ENCODE measurements at regions not wholly inside any gene's neighbourhood (a gene's known extent, or its start where the extent isn't known, plus 50 kb on each side); places are given as distances from the start of the nearest gene placed in this dataset.

DNA sequence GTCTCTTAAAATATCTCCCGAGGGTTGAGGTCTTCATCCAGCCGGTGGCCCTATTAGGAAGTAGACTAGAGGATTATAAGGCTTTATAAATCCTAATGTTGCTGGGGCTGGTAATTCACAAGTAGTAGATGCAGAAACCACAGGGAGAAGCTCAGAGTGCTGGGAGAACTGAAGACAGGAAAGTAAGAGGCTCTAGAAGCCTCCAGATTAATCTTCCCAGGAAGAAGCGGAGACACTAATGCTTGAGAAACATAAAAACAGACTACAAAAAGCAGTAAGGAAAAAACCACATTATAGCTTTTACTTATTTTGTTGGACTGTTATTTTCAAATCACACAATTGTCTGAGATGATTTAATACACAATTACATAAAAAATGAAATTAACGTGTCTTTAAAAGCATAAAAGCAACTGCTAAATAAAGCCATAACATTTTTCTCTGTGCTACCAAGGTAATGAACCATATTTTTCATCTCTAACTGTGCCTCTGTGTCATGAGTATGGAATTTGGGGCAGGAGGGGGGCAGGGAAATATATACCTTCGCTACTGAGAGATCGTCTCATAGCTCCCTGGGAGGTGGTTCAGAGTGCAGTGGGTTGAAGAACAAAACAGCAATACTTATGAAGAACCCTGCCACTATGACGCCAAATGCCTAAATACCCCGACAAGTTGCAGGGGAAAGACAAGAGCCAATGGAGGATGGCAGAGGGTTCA is 806.2 kb upstream of the WWC1 start:
- H3K27me3 ChIP-seq, result no peaks in the 10 kb centered on the region
- H3K4me3 ChIP-seq, result no peak overlapping the region
- no peaks in the 10 kb centered on the region for H3K4me1 ChIP-seq
- H3K27ac ChIP-seq, result no peak overlapping the region
- no peak overlapping the region for H3K9ac ChIP-seq
- H3K36me3 ChIP-seq, result no peaks in the 10 kb centered on the region
- H3K9me3 ChIP-seq, result peaks cover 16% of the 10 kb centered on the region
- TF ChIP-seq Cebpa-rat (IDR thresholded peaks at IDR 0.05), result no peak
- no peak overlapping the region for H3K4me2 ChIP-seq
- H4K20me1 ChIP-seq, result no peaks in the 10 kb centered on the region

DNA sequence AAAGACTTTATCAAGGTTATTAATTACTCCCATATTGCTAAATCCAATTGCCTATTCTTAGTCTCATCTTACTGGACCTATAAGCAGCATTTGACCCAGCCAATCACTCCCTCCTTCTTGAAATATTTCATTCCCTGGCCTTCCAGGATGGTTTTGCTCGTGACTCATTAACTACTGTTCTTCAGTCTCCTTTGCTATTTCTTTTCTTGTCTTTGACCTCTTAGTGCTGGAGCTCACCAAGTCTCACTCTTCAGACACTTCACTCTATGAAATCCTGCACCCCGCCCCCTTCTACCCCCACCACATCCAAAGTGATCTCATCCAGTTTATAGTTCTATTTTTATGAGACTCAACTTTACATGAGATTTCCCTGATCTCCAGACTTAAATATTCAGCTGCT is 803.1 kb upstream of the WWC1 start:
- Histone ChIP-seq H4K20me1 (no peaks in the 10 kb centered on the region), H3K36me3 (no peaks in the 10 kb centered on the region), H3K4me1 (no peaks in the 10 kb centered on the region), H3K27me3 (no peaks in the 10 kb centered on the region), H3K9ac (no peak overlapping the region), H3K4me2 (no peak overlapping the region), H3K9me3 (peaks cover 16% of the 10 kb centered on the region; the same call in 1 of the 2 replicates), H3K27ac (no peak overlapping the region), H3K4me3 (no peak overlapping the region)
- no peak for TF ChIP-seq Cebpa-rat (IDR thresholded peaks at IDR 0.05)

DNA sequence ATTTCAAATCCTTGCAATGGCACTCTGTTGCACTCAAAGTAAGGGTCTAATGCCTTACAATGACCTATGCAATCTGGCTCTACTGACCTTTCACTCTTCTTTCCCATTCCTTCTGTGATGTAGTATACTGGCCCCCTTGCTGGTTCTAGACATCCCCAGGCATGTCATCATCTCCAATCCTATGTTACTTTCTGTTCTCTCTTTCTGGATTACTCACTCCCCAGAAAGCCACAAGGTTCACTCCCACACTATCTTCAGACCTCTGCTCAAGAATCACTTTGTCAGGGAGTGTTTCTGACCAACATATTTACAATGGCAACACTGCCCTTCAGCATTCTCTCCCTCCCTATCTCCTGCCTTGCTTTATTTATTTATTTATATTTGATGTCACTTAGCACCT is 802.2 kb upstream of the WWC1 start:
- H4K20me1 ChIP-seq, result no peaks in the 10 kb centered on the region
- H3K27me3 ChIP-seq, result no peaks in the 10 kb centered on the region
- no peaks in the 10 kb centered on the region for H3K4me1 ChIP-seq
- no peak overlapping the region for H3K27ac ChIP-seq
- no peaks in the 10 kb centered on the region for H3K36me3 ChIP-seq
- TF ChIP-seq Cebpa-rat (IDR thresholded peaks at IDR 0.05), result no peak
- no peak overlapping the region for H3K4me3 ChIP-seq
- no peak overlapping the region for H3K9ac ChIP-seq
- no peak overlapping the region for H3K4me2 ChIP-seq
- H3K9me3 ChIP-seq, result peaks cover 12% of the 10 kb centered on the region

DNA sequence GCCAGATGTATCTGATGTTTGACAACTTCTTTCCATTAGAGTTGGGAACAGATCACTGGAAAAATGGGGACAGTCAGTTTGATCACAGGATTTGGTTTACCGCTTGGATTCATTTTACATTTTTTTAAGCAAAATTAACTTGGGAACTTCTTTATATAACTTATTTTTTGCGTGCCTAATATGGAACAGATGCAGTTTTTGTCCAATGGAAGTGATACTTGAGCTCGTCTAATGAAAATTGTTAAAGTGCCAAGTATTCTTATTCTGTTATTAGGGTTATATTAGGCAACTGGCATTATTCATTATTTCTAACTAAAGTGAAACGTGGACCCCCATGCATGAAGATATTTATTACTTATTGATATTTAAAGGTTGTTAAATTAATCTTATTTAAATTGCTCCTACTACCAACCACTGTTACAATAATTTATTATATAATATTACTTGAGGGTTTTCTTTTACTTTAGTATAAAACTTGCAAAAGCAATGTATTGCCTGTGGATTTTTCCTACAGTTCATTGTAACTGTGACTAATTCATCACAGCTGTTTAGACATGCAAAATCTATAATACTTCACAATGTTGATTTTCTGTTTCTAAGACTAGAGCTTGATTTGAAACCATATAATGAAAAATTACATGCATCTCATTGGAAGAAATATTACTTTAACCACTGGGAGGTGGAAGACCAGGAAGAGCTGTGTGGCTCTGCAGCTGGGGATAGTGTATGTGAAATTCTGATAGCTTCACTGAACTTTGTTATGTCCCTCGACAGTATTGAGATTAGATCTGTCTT is 787.3 kb upstream of the WWC1 start:
- Histone ChIP-seq H3K27me3 (no peaks in the 10 kb centered on the region), H3K4me1 (peaks cover 36% of the 10 kb centered on the region), H3K9me3 (no peaks in the 10 kb centered on the region; the same call in 1 of the 2 replicates), H3K4me3 (no peak overlapping the region), H3K4me2 (peak overlapping the region; percentile 61), H3K9ac (no peak overlapping the region), H4K20me1 (no peaks in the 10 kb centered on the region), H3K27ac (peak overlapping the region; percentile 39; the same call in 1 of the 2 replicates), H3K36me3 (no peaks in the 10 kb centered on the region)
- no peak for TF ChIP-seq Cebpa-rat (IDR thresholded peaks at IDR 0.05)

DNA sequence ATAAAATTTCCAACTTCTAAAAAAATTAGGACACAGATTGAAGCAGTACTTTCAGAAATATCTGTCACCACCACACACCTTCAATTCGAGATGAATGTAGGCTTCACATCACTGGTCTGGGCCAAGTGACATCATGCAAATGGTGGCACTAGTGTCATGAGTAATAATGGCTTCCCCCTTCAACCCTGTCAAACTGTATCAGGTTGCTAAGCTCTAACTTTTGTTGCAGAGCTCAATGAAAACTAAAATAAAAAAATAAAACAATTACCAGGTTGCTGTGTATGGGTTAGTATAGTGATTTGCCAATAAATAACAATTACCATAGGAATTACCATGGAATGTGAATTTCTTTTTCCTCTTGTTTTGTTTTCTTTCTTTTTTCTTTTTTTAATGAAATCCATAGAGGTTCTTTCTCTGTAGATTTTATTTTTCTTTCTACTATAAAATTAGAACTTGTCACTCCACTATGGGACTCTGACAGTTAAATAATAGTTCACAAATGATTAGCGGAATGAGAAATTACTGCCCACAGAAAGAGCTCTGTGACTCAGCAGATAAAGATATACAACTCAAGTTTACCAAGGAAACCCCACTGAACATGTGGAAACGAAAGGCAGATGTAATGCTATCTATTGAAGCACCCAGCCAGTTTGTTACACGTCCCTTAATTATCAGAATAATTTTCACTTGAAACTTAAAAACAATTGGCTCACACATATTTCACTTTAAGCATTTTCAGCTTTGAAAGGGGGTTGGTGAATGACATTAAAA is 783.8 kb upstream of the WWC1 start:
- Histone ChIP-seq H3K9ac (no peak overlapping the region), H3K9me3 (no peaks in the 10 kb centered on the region; the same call in 1 of the 2 replicates), H3K36me3 (no peaks in the 10 kb centered on the region), H3K4me3 (no peak overlapping the region), H3K27me3 (no peaks in the 10 kb centered on the region), H4K20me1 (no peaks in the 10 kb centered on the region), H3K4me1 (peaks cover 36% of the 10 kb centered on the region), H3K4me2 (no peak overlapping the region), H3K27ac (no peak overlapping the region)
- TF ChIP-seq Cebpa-rat (IDR thresholded peaks at IDR 0.05), result no peak

DNA sequence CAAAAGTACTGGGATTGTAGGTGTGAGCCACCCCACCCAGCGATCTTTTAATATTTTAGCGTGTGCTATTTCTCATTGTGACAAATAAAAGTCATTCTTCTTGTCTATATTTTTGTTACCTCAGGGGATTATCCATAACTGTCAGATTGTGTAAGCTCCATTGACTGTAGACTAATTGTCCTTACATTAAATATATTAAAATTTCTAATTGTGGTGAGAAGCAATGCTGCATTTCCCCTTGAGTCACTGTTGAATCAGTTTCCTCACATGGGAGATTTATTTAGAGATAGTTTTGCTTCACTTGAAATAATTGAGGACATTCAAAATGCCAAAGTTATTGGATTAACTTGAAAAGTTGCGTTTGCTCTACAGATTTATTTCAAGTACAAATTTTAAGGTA is 782.4 kb upstream of the WWC1 start:
- no peaks in the 10 kb centered on the region for H4K20me1 ChIP-seq
- peaks cover 34% of the 10 kb centered on the region for H3K4me1 ChIP-seq
- no peaks in the 10 kb centered on the region for H3K36me3 ChIP-seq
- no peaks in the 10 kb centered on the region for H3K27me3 ChIP-seq
- no peak overlapping the region for H3K4me2 ChIP-seq
- H3K4me3 ChIP-seq, result no peak overlapping the region
- TF ChIP-seq Cebpa-rat (IDR thresholded peaks at IDR 0.05), result no peak
- H3K9ac ChIP-seq, result no peak overlapping the region
- H3K9me3 ChIP-seq, result no peaks in the 10 kb centered on the region; the same call in 1 of the 2 replicates
- no peak overlapping the region for H3K27ac ChIP-seq

DNA sequence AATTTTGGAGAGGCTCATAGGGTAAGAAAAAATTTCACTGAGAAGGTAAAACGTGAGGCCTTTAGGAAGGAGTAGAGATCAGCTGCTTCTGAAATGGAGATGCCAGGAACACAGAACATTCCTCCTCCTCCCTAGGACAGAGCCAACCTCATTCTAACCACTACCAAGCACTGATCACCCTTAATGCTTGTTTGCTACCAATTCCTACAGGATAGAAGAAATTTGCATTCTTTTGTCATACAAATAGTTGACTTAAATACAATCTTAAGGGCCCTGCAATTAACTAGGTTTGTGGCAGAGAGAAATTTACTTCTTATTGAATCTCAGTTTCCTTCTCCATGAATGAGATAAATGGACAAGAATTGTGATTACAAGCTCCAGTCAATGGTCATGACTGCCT is 780.2 kb upstream of the WWC1 start:
- no peaks in the 10 kb centered on the region for H3K27me3 ChIP-seq
- no peak overlapping the region for H3K4me2 ChIP-seq
- H3K4me3 ChIP-seq, result no peak overlapping the region
- no peak overlapping the region for H3K27ac ChIP-seq
- H3K36me3 ChIP-seq, result no peaks in the 10 kb centered on the region
- peaks cover 12% of the 10 kb centered on the region for H3K4me1 ChIP-seq
- no peaks in the 10 kb centered on the region; the same call in 1 of the 2 replicates for H3K9me3 ChIP-seq
- no peak overlapping the region for H3K9ac ChIP-seq
- H4K20me1 ChIP-seq, result no peaks in the 10 kb centered on the region
- no peak for TF ChIP-seq Cebpa-rat (IDR thresholded peaks at IDR 0.05)

DNA sequence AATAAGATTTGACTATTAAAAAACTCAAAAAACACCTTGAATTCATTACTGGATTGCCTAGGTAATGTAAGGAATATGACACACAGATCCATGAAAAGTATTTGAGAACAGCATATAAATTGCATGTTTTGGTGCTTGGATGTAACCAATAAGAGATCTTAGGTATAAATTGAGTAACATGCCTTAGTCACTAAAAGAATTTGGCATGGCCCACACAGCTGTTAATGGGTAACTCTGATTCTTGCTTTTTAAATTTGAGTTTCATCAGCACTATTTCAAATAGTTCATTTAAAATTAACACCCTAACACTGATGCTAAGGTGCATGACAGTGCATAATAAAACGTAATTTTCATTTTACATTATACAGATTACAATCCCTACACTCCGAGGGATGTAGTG is 779.3 kb upstream of the WWC1 start:
- Histone ChIP-seq H3K4me3 (no peak overlapping the region), H3K27me3 (no peaks in the 10 kb centered on the region), H4K20me1 (no peaks in the 10 kb centered on the region), H3K9ac (no peak overlapping the region), H3K27ac (no peak overlapping the region), H3K9me3 (no peaks in the 10 kb centered on the region; the same call in 1 of the 2 replicates), H3K4me1 (peaks cover 6% of the 10 kb centered on the region), H3K4me2 (no peak overlapping the region), H3K36me3 (no peaks in the 10 kb centered on the region)
- TF ChIP-seq Cebpa-rat (IDR thresholded peaks at IDR 0.05), result no peak

DNA sequence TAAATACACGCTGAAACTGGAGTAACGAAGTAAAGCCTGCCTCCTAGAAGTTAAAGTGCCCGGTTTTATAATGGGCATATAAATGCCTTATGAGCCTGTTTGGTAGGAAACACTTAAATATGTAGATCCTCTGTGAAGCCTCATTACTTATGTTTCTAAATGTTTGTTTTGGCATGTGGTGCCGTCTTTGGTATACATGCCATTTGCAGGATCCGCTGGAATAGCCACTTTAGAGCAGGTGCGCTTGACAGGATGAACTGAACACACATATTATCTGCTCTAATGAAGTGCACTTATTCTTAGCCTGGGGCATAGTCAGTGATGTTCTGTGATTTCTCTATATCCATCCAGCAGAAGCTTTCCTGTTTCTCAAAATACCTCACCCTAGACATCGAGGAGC is 778.1 kb upstream of the WWC1 start:
- no peak overlapping the region for H3K4me3 ChIP-seq
- H3K36me3 ChIP-seq, result no peaks in the 10 kb centered on the region
- no peaks in the 10 kb centered on the region for H3K9me3 ChIP-seq
- H3K27me3 ChIP-seq, result no peaks in the 10 kb centered on the region
- no peak for TF ChIP-seq Cebpa-rat (IDR thresholded peaks at IDR 0.05)
- H3K9ac ChIP-seq, result no peak overlapping the region
- no peak overlapping the region for H3K27ac ChIP-seq
- H4K20me1 ChIP-seq, result no peaks in the 10 kb centered on the region
- peaks cover 6% of the 10 kb centered on the region for H3K4me1 ChIP-seq
- H3K4me2 ChIP-seq, result peak overlapping the region; percentile 15; the same call in 1 of the 2 replicates
